ENCODE measurements at regions not wholly inside any gene's neighbourhood (a gene's known extent, or its start where the extent isn't known, plus 50 kb on each side); places are given as distances from the start of the nearest gene placed in this dataset.

- Histone ChIP-seq H3K27me3 (no peaks in the 10 kb centered on the region), H3K36me3 (replicated peaks in 1 of 2) (no peaks in the 10 kb centered on the region), H3K4me1 (replicated peaks in 1 of 2) (no peaks in the 10 kb centered on the region), H3K4me3 (no peak overlapping the region), H3K27ac (no peak overlapping the region), H3K9me3 (replicated peaks in 1 of 3) (no peaks in the 10 kb centered on the region)
- no peak for TF ChIP-seq POLR2A (IDR thresholded peaks at IDR 0.05)
- TF ChIP-seq CTCF (IDR thresholded peaks at IDR 0.05) = no peak
- intact Hi-C loops (cut with DNase I) = no loop called here
- DNase-seq = no peak
Measured at GRCh38 chr12:81888961-81889360, 129.8 kb upstream of the PPFIA2 start.

DNA sequence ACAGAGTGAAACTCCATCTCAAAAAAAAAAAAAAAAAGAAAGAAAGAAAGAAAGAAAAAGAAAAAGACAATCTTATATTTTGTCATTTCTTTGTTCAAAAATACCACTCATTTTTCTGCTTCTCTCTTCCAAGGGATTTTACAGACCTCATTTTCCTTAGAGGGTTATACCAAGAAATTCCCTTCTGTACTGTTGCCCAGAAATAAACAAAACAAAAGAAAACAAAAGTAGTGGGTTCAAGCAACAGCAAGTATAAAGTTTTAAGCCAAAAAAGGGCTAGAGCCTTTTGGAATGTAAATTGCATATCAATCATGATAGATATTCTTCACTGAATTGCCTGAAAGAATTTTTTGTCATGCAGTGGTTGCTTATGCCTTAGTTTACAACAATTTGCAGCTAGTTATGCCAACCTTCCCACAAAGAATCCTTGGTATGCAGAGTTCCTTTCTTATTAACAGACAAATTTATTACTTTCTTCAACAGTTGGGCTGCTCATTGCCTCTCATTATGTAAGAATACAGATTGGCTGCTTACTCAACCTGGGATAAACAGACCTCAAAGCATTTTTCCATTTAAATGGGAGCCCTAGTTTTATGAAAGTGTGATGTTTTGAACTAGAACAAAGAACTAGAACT is 129.1 kb upstream of the PPFIA2 start:
- no peak for DNase-seq
- TF ChIP-seq CTCF (IDR thresholded peaks at IDR 0.05) (no peak), POLR2A (IDR thresholded peaks at IDR 0.05) (no peak)
- H3K27ac ChIP-seq = no peak overlapping the region

DNA sequence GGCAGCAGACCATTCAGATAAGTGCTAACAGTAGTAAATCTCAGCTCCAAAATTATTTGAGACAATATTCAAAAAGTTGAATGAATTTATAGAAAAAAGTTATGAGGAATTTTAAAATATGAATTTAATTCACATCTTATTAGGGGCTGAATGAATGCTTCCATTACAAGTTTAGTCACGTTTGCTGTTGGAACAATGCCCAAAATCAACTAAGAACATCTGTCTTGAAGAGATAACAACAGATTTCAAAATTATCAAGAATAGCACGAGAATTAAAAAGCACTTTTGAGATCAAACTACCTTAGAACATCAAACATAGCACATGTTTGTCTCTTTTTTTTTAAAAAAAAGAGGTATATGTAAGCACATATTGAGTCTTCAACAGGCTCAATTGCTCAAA is 115.4 kb upstream of the PPFIA2 start:
- no peak for DNase-seq
- no peaks in the 10 kb centered on the region for H3K36me3 ChIP-seq (replicated peaks in 1 of 2)
- 4 to 11% (median 7%) methylated on average over 2 of the region's 2 CpGs for WGBS, 4 donors
- TF ChIP-seq CTCF (IDR thresholded peaks at IDR 0.05) (no peak), POLR2A (IDR thresholded peaks at IDR 0.05) (no peak)
- H3K4me1 ChIP-seq (replicated peaks in 1 of 2) = no peaks in the 10 kb centered on the region
- H3K27me3 ChIP-seq = no peaks in the 10 kb centered on the region
- no peak overlapping the region for H3K27ac ChIP-seq
- no peak overlapping the region for H3K4me3 ChIP-seq
- H3K9me3 ChIP-seq (replicated peaks in 1 of 3) = no peaks in the 10 kb centered on the region
- intact Hi-C loops (cut with DNase I) = no loop called here

More for the DNA sequence above, 129.1 kb upstream of the PPFIA2 start:
- intact Hi-C loops (cut with DNase I) = no loop called here
- Histone ChIP-seq H3K4me1 (replicated peaks in 1 of 2) (no peaks in the 10 kb centered on the region), H3K36me3 (replicated peaks in 1 of 2) (no peaks in the 10 kb centered on the region), H3K9me3 (replicated peaks in 1 of 3) (no peaks in the 10 kb centered on the region), H3K27me3 (no peaks in the 10 kb centered on the region), H3K4me3 (no peak overlapping the region)

- Histone ChIP-seq H3K4me1 (replicated peaks in 1 of 2) (no peaks in the 10 kb centered on the region), H3K4me3 (no peak overlapping the region), H3K27me3 (no peaks in the 10 kb centered on the region), H3K27ac (no peak overlapping the region), H3K9me3 (replicated peaks in 1 of 3) (no peaks in the 10 kb centered on the region), H3K36me3 (replicated peaks in 1 of 2) (no peaks in the 10 kb centered on the region)
- no peak for DNase-seq
- intact Hi-C loops (cut with DNase I) = no loop called here
- TF ChIP-seq POLR2A (IDR thresholded peaks at IDR 0.05) = no peak
- TF ChIP-seq CTCF (IDR thresholded peaks at IDR 0.05) = no peak
- WGBS, 4 donors = 61 to 73% (median 66%) methylated on average over 4 of the region's 4 CpGs
Measured at GRCh38 chr12:81874166-81874565, 115.0 kb upstream of the PPFIA2 start.

Measured in adrenal gland (tissue), 9 donors.